SJCRH30 (cell line): ENCODE measurements at regions not wholly inside any gene's neighbourhood (a gene's known extent, or its start where the extent isn't known, plus 50 kb on each side); places are given as distances from the start of the nearest gene placed in this dataset.

ENCODE experiments used
- DNase-seq, 2 experiments: peaks; one replicate each; pipeline ENCODE4 v3.0.0-alpha.2; 2015 to 2020
- H3K27ac ChIP-seq: fragments of 250-450 bp; sonication (Bioruptor Pico); 2 replicates; pipeline ENCODE4 v1.5.1; 2020; ENCODE audit warnings: mild to moderate bottlenecking, moderate library complexity
- H3K27me3 ChIP-seq: fragments of 250-450 bp; sonication (Bioruptor Pico); 2 replicates; pipeline ENCODE4 v1.5.1; 2020; ENCODE audit warnings: mild to moderate bottlenecking, moderate library complexity
- H3K36me3 ChIP-seq: fragments of 250-450 bp; sonication (Bioruptor Pico); 2 replicates; pipeline ENCODE4 v1.5.1; 2020; ENCODE audit warnings: mild to moderate bottlenecking, moderate library complexity
- H3K4me1 ChIP-seq: fragments of 250-450 bp; sonication (Bioruptor Pico); 2 replicates; pipeline ENCODE4 v1.5.1; 2020; ENCODE audit warnings: mild to moderate bottlenecking, moderate library complexity
- H3K4me3 ChIP-seq: fragments of 250-450 bp; sonication (Bioruptor Pico); 2 replicates; pipeline ENCODE4 v1.5.1; 2020; ENCODE audit warnings: mild to moderate bottlenecking, moderate library complexity
- H3K9me3 ChIP-seq: fragments of 250-450 bp; sonication (Bioruptor Pico); replicated peaks from 2 replicates; pipeline ENCODE4 v1.5.1; 2020; ENCODE audit warnings: mild to moderate bottlenecking, moderate library complexity

DNA sequence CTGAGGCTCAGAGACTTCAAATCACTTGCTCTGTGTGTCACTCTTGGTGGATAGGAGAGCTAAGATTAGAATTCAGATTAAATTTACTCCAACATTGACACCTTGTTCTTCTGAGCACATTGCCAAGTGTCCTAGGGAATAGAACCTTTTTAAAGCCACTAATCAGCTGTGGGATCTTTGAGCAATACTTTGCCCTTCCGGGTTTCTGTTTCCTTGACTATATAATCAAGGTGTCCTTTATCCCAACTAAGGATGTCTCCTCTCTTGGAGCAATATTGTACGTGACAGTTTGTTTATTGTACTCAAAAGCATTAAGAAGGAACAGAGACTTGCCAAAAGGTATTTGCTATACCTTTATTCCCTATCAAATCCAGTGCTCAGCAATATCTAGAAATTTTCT lies 170.9 kb upstream of the CADPS start:
- no peak for DNase-seq
- Histone ChIP-seq H3K27ac (no peak overlapping the region), H3K27me3 (no peaks in the 10 kb centered on the region), H3K36me3 (no peaks in the 10 kb centered on the region), H3K9me3 (no peaks in the 10 kb centered on the region), H3K4me1 (no peaks in the 10 kb centered on the region), H3K4me3 (no peak overlapping the region)

DNA sequence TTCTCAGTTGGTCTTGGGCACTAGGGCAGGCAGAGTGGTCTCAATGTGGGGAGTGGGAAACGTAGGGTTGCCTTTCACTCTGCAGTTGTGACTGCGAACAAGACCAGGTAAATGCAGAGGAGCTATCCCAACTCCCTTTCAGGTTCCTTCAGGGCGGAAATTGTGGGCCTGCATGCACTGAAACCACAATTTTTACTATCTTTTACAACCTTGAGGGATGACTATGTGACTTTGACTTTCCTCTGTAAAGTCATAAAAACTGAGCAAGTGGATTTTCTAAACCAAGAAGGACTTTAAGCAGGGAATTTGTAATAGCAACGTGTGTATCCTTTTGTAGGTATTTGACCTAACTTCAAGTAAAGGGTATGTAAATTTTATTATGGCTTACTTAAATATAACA lies 171.4 kb upstream of the CADPS start:
- Histone ChIP-seq H3K9me3 (no peaks in the 10 kb centered on the region), H3K27ac (no peak overlapping the region), H3K4me3 (no peak overlapping the region), H3K36me3 (no peaks in the 10 kb centered on the region), H3K27me3 (no peaks in the 10 kb centered on the region), H3K4me1 (no peaks in the 10 kb centered on the region)
- DNase-seq, result no peak

- no peak for DNase-seq
- H3K4me3 ChIP-seq, result no peak overlapping the region
- no peaks in the 10 kb centered on the region for H3K27me3 ChIP-seq
- H3K9me3 ChIP-seq, result no peaks in the 10 kb centered on the region
- H3K4me1 ChIP-seq, result no peaks in the 10 kb centered on the region
- no peaks in the 10 kb centered on the region for H3K36me3 ChIP-seq
- no peak overlapping the region for H3K27ac ChIP-seq
Measured at GRCh38 chr3:63047068-63047467, 171.9 kb upstream of the CADPS start.

DNA sequence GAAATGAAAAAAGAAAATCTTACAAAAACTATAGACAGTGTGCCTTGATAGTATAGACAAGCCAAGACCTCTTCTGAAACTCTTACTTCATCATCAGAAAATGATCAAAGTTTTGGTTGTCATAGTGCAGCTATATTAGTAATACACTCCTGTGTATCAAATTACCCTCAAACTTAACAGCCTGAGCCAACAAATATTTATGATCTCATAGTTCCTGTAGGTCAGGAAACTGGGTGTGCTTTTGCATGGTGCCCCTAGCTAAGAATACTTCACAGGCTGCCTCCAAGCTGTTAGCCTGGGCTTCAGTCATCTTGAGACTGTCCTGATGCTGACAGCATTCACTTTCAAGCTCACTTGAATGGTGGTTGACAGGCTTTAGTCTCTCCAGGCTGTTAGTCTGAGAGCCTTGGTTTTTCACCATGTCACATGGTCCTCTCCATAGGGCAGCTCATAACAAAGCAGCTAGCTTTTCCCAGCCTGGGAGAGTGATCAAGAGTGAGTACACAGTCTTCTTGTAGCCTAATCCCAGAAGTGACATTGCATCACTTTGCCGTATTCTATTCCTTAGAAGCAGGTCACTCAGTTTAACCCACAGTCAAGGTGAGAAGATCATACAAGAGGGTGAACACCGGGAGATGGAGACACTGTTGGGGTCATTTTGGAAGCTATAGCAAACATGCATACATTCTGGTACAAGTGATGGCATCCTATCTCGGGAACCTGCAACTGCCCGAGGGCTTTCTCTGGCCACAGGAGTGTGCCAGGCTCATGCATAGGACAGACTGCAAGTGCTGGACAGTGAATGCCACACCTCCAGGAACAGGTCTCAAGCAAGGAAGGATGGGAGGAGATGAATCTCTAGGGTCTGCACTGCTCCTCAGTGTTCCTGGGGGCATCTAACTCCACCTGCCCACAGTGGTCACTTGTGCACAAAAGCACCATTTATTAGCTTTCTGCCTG lies 173.4 kb upstream of the CADPS start:
- Histone ChIP-seq H3K36me3 (no peaks in the 10 kb centered on the region), H3K4me3 (no peak overlapping the region), H3K27me3 (no peaks in the 10 kb centered on the region), H3K27ac (no peak overlapping the region), H3K9me3 (no peaks in the 10 kb centered on the region), H3K4me1 (no peaks in the 10 kb centered on the region)
- DNase-seq, result no peak

DNA sequence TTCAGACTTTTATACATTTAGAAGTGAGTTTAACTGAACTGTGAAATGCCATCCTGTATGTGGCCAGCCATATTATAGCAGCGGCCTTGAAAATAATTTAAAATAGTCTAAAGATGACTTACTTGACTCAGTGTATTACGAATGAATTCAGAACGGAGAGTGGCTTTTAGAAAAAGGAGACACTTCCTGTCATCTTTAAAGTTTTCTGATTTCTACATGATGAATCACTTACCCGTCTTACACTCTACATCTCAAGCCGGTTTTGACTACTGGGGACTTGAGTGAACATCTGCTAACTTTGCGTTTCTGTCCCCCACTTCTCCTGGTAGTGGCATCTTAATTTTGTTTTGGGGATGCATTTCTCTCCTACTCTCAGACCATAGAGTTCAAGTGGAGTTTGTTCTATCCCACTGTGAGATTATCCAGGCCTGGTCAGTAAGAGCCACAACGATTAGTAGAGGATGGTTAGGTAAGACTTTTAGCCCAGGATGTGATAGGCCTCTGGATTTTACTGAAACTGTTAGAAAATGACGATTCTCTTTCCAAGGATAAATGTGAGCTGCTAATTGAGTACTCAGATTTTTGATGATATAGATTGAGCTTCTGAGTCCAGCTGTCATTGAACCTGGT lies 175.4 kb upstream of the CADPS start:
- Histone ChIP-seq H3K4me1 (no peaks in the 10 kb centered on the region), H3K36me3 (no peaks in the 10 kb centered on the region), H3K27me3 (no peaks in the 10 kb centered on the region), H3K9me3 (no peaks in the 10 kb centered on the region), H3K4me3 (no peak overlapping the region), H3K27ac (no peak overlapping the region)
- no peak for DNase-seq

DNA sequence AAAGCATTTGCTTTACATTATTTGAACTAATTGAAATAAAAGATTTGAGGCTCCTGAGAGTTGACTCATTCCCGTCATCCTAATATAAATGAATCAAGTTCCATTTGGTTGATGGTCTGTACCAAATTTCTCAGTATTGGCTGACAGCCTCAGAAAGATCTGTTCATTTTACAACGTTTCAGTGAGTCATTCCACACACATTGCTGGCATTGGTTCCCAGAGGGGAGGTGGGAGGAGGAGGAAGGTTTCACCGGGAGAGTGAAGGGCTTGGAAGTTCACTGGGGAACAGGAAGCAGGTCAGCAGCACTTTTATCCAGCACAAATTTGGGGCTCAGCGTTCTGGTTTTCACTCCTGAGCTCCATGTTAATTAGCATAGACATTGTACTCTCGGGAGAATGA lies 176.7 kb upstream of the CADPS start:
- no peaks in the 10 kb centered on the region for H3K36me3 ChIP-seq
- no peak for DNase-seq
- no peaks in the 10 kb centered on the region for H3K4me1 ChIP-seq
- no peak overlapping the region for H3K4me3 ChIP-seq
- no peak overlapping the region for H3K27ac ChIP-seq
- H3K9me3 ChIP-seq, result no peaks in the 10 kb centered on the region
- no peaks in the 10 kb centered on the region for H3K27me3 ChIP-seq

DNA sequence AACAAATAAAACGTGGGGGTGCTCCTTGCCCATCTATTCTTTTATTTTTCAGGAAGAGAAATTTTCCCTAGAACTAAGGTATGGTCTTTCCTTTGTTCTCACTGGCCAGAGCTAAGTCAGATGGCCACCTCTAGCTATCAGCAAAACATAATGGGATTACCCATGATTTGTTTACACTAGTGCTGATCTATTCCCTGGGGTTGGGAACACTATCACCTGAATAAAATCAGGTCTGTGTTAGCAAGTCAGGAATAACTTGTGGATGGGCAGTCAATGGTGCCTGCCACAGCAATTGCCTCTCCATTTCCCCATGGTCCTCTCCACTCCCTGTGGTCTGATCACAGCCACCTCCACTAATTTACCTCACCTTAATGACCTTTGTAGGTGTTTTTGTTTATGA lies 181.7 kb upstream of the CADPS start:
- no peak for DNase-seq
- Histone ChIP-seq H3K4me3 (no peak overlapping the region), H3K27ac (no peak overlapping the region), H3K27me3 (no peaks in the 10 kb centered on the region), H3K36me3 (no peaks in the 10 kb centered on the region), H3K4me1 (no peaks in the 10 kb centered on the region), H3K9me3 (no peaks in the 10 kb centered on the region)

DNA sequence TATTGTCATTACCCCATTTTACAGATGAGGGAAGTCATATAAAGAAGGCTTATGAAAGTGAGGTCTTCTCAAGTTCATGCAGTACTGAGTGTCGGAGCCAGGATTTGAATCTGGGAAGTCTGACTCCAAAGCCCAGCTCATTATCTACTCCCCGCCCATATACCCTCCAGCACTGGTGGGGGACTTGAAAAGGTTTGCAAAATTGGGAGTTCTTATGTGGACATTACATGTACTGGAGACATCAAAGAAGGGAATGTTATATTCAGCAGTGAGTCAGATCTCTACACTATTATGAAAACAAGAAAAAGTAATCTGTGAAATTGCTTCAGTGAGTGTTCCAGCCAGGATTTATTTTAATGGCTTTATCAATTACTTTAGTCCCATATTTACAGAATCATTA lies 185.2 kb upstream of the CADPS start:
- Histone ChIP-seq H3K36me3 (no peaks in the 10 kb centered on the region), H3K4me1 (no peaks in the 10 kb centered on the region), H3K9me3 (no peaks in the 10 kb centered on the region), H3K27me3 (no peaks in the 10 kb centered on the region), H3K4me3 (no peak overlapping the region), H3K27ac (no peak overlapping the region)
- no peak for DNase-seq

- no peaks in the 10 kb centered on the region for H3K27me3 ChIP-seq
- no peaks in the 10 kb centered on the region for H3K4me1 ChIP-seq
- no peaks in the 10 kb centered on the region for H3K9me3 ChIP-seq
- no peak for DNase-seq
- no peak overlapping the region for H3K27ac ChIP-seq
- H3K4me3 ChIP-seq, result no peak overlapping the region
- H3K36me3 ChIP-seq, result no peaks in the 10 kb centered on the region
Measured at GRCh38 chr3:63061449-63061848, 186.2 kb upstream of the CADPS start.

DNA sequence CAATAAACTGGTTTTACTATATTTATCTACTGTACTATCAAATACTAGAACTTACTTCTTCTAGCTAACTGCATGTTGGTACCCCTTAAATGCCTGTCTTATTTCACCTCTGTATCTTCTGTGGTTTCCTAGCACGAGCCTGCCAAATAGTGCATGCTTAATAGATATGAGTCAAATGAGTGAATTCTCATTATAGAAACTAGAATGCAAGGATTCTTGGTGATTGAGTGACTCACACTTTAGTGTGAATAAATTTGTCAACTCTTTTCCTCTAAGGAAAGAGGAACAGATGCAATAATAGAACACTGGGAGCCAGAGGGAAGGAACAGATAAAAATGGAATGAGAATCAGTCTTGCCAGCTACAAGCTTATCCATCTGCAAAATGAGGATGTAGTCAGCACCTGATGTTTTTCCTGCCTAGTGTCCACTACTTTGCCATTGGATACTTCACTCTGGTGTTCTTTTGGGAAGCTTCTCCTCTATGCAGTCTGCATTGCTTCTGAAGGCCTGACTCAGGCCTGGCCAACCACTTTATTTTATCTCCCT lies 189.1 kb upstream of the CADPS start:
- Histone ChIP-seq H3K27me3 (no peaks in the 10 kb centered on the region), H3K9me3 (no peaks in the 10 kb centered on the region), H3K4me1 (no peaks in the 10 kb centered on the region), H3K4me3 (no peak overlapping the region), H3K27ac (no peak overlapping the region), H3K36me3 (no peaks in the 10 kb centered on the region)
- no peak for DNase-seq

GRCh38 chr3:63067999-63068645 lies 192.9 kb upstream of the CADPS start:
- H3K4me1 ChIP-seq, result no peaks in the 10 kb centered on the region
- H3K4me3 ChIP-seq, result no peak overlapping the region
- no peak overlapping the region for H3K27ac ChIP-seq
- no peaks in the 10 kb centered on the region for H3K36me3 ChIP-seq
- H3K27me3 ChIP-seq, result no peaks in the 10 kb centered on the region
- peak; percentile 6 to 66 for DNase-seq
- H3K9me3 ChIP-seq, result no peaks in the 10 kb centered on the region

- no peaks in the 10 kb centered on the region for H3K36me3 ChIP-seq
- no peak overlapping the region for H3K4me3 ChIP-seq
- no peaks in the 10 kb centered on the region for H3K27me3 ChIP-seq
- no peaks in the 10 kb centered on the region for H3K4me1 ChIP-seq
- no peaks in the 10 kb centered on the region for H3K9me3 ChIP-seq
- no peak for DNase-seq
- H3K27ac ChIP-seq, result no peak overlapping the region
Measured at GRCh38 chr3:63069806-63070475, 194.7 kb upstream of the CADPS start.

DNA sequence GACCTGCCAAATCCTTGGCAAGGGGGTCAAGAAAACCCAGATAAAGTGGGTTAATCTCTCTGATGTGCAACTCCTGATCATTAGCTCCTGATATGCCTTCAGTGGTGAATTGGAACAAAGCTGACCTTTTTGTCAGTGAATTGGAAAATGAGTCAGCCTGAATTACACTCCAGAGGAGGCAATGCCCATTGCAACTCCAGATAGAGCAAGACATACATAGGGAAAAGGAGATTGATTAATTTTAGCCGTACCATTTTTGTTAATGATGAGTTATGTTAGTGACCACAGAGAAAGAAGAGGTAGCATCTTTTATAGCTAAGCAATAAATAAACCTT lies 195.2 kb upstream of the CADPS start:
- Histone ChIP-seq H3K27me3 (no peaks in the 10 kb centered on the region), H3K4me3 (no peak overlapping the region), H3K36me3 (no peaks in the 10 kb centered on the region), H3K27ac (no peak overlapping the region), H3K4me1 (no peaks in the 10 kb centered on the region), H3K9me3 (no peaks in the 10 kb centered on the region)
- DNase-seq, result no peak

GRCh38 chr3:63076357-63076756 lies 201.1 kb upstream of the CADPS start:
- H3K36me3 ChIP-seq, result no peaks in the 10 kb centered on the region
- no peaks in the 10 kb centered on the region for H3K9me3 ChIP-seq
- DNase-seq, result no peak
- no peak overlapping the region for H3K4me3 ChIP-seq
- H3K27ac ChIP-seq, result no peak overlapping the region
- H3K27me3 ChIP-seq, result no peaks in the 10 kb centered on the region
- H3K4me1 ChIP-seq, result no peaks in the 10 kb centered on the region

GRCh38 chr3:63086190-63086589 lies 191.9 kb upstream of the SYNPR start:
- Histone ChIP-seq H3K9me3 (no peaks in the 10 kb centered on the region), H3K27ac (no peak overlapping the region), H3K36me3 (no peaks in the 10 kb centered on the region), H3K4me1 (no peaks in the 10 kb centered on the region), H3K27me3 (no peaks in the 10 kb centered on the region), H3K4me3 (no peak overlapping the region)
- no peak for DNase-seq
